ENCODE measurements at regions not wholly inside any gene's neighbourhood (a gene's known extent, or its start where the extent isn't known, plus 50 kb on each side); places are given as distances from the start of the nearest gene placed in this dataset.
"Not testable (repeated sequence)": the region's sequence is repeated elsewhere in the genome, so short reads cannot be mapped to it uniquely, and the experiment has no call there.

DNA sequence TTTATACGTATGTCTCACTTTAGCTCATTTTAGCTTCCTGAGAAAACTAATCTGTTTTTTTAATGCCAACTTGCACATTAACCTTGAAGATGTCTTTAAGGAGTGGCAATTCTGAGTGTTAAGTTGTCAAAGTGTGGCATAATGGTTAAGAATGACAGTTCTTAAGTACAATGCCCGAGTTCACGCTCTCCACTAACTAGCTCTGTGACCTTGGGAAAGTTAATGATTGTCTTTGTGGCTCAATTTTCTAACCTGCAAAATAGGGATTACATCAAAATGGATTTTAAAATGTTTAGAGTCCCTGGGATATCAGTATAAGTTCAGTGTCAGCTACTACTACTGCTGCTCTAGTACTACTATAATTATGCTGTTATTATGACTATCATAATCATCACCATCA, 409.7 kb downstream of the SOCS6 start:
- DNase-seq (ENCODE audit: low read depth in 2 of 3, low spot score in 1 of 3) = no peak

- no peak for DNase-seq (ENCODE audit: low read depth in 2 of 3, low spot score in 1 of 3)
Observed at GRCh38 chr18:70693246-70693645, 404.4 kb downstream of the SOCS6 start.

- DNase-seq (ENCODE audit: low read depth in 2 of 3, low spot score in 1 of 3) = not testable (repeated sequence)
Observed at GRCh38 chr18:70689765-70690164, 400.9 kb downstream of the SOCS6 start.

DNA sequence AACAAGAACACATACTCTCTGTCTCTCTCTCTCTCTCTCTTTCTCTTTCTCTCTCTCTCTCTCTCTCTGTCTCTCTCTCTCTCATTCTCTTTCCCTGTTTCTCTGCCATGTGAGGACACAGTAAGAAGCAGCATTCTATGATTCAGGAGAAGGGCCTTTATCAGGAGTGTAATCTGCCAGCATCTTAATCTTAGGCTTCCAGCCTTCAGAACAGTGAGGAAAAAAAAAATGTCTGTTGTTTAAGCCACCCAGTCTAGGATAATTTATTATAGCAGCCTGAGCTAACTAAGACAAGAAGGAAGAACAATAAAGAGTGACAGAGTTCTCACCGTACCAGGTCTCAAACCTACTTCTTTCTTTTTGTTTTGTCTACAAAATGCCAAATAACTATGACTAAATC, 399.4 kb downstream of the SOCS6 start:
- DNase-seq (ENCODE audit: low read depth in 2 of 3, low spot score in 1 of 3) = no peak

GRCh38 chr18:70684821-70685220, 396.0 kb downstream of the SOCS6 start:
- no peak for DNase-seq (ENCODE audit: low read depth in 2 of 3, low spot score in 1 of 3)

GRCh38 chr18:70683263-70683662, 394.4 kb downstream of the SOCS6 start:
- no peak for DNase-seq (ENCODE audit: low read depth in 2 of 3, low spot score in 1 of 3)

- no peak for DNase-seq (ENCODE audit: low read depth in 2 of 3, low spot score in 1 of 3)
Observed at GRCh38 chr18:70674896-70675295, 386.1 kb downstream of the SOCS6 start.

GRCh38 chr18:70673831-70674230, 385.0 kb downstream of the SOCS6 start:
- DNase-seq (ENCODE audit: low read depth in 2 of 3, low spot score in 1 of 3) = no peak

DNA sequence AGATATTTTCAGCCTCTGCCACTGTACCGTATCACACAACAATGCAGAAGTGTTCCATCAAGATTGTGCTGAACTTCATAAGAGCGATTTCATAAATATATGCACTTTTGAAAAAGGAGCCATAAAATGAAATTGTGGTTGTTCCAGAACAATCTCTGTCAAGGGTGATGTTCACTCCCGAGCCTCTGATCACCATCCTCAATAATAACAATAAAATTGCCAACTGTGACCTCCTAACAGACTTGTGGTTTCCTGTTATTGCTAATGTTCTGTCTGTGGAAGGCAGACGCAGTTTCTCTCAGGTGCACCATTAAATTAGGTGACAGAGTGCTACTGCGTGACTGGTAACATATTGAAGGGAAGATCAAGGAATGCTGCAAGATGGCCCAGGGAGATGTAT, 383.7 kb downstream of the SOCS6 start:
- no peak for DNase-seq (ENCODE audit: low read depth in 2 of 3, low spot score in 1 of 3)

DNA sequence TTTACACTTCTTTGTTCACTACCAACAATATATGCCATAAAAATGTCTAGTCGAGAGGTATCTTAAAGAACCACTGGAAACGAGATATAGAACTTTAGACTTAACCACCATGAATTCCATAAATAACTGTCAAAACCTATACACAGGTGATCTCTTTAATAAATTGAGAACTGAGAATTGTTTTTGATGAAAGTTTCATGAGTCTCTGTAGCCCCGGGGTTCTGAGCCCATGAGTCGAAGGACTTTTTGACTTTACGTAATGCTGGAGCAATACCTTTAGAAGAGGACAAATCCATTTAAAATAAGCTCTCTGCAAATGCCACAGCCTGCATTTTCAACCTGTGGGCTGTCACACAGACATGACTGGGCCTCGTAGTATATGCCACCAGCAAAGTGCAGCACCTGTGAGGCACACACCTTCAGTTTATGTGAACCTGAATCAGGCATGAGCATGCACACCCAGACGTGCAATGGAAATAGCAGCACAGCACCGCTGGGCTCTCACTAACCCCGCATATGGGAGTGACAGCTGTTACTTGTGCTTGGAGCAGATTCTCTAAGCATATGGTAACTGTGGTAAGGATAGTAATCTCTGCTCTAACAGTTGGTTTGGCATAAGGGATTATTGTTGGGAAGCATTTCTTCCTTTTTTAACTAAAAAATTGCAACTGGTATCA, 383.2 kb downstream of the SOCS6 start:
- no peak for DNase-seq (ENCODE audit: low read depth in 2 of 3, low spot score in 1 of 3)

DNA sequence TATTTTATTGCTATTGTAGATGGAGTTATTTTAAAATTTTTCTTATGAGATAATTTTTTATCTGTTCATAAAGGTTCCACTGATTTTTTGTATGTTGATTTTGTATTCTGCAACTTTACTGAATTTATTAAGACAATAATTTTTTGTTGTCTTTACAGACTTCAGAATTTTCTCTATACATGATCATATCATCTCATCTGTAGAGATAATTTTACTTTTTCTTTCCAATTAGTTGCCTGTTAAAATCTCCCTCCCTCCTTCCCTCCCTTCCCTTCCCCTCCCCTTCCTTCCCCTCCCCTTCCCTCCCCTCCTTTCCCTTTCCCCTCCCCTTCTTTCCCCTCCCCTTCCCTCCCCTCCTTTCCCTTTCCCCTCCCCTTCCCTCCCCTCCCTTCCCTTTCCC, 378.1 kb downstream of the SOCS6 start:
- no peak for DNase-seq (ENCODE audit: low read depth in 2 of 3, low spot score in 1 of 3)

- no peak for DNase-seq (ENCODE audit: low read depth in 2 of 3, low spot score in 1 of 3)
Observed at GRCh38 chr18:70663141-70663540, 374.3 kb downstream of the SOCS6 start.

DNA sequence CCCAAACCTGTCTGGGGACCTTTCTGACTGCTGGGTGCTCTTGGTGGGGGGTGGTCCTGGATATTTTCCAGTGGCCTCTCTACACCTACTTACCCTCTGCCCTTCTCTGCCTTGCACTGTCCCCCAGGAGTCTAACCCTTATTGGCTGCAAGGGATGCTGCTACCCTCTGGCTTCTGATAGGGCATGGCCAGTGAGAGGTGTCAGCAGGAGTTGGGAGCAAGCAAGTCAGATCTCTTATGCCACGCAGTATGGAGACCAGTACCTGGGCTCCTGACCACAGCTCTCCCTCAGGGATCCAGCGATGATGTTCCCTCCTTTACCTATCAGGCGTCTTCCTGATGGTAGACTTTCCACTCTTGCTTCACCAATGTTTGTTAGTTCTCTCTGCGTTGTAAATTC, 373.7 kb downstream of the SOCS6 start:
- no peak for DNase-seq (ENCODE audit: low read depth in 2 of 3, low spot score in 1 of 3)

GRCh38 chr18:70659036-70659925, 370.4 kb downstream of the SOCS6 start:
- peak in 1 of 3 donors; percentile 12 for DNase-seq (ENCODE audit: low read depth in 2 of 3, low spot score in 1 of 3)

DNA sequence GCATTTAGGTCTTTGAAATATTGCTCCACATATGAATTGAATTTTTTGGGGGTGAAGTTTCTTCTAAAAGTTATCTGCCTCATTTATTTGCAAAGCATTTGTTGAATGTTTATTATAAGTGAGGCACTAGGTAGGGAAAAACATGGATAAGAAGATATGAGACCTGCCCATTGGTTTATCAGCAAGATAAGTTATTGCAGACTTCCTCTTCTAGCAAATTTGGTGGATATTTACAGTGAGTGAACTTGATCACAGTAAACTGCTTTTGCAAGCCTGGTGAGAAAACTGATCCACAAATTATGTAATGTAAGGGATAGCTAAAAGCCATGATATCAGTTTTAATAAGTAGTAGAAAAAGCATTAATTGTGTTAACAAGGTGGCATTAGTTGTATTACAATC, 364.8 kb downstream of the SOCS6 start:
- no peak for DNase-seq (ENCODE audit: low read depth in 2 of 3, low spot score in 1 of 3)

- no peak for DNase-seq (ENCODE audit: low read depth in 2 of 3, low spot score in 1 of 3)
Observed at GRCh38 chr18:70650878-70651277, 362.0 kb downstream of the SOCS6 start.

GRCh38 chr18:70649683-70650082, 360.8 kb downstream of the SOCS6 start:
- no peak for DNase-seq (ENCODE audit: low read depth in 2 of 3, low spot score in 1 of 3)

DNA sequence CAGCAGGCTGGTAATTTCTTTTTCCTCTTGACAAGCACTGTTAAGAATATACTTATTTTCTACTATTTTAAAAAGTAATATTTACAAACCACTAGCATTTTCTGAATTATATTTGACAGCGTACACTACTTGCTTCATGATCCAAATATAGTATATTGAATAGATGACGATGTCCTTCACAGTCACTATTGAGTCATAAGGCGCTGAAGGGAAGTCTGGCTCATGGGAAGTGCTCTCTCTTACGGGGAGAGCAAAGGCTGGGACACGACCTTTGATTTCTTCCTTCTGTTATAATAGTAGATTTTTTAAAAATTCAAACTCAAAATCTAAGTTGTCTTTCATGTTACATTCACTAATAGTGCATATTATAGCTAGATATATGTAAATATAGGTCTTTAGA, 357.1 kb downstream of the SOCS6 start:
- no peak for DNase-seq (ENCODE audit: low read depth in 2 of 3, low spot score in 1 of 3)

GRCh38 chr18:70643812-70644211, 355.0 kb downstream of the SOCS6 start:
- DNase-seq (ENCODE audit: low read depth in 2 of 3, low spot score in 1 of 3) = no peak

GRCh38 chr18:70641156-70641775, 352.4 kb downstream of the SOCS6 start:
- DNase-seq (ENCODE audit: low read depth in 2 of 3, low spot score in 1 of 3) = no peak

GRCh38 chr18:70640336-70640887, 351.6 kb downstream of the SOCS6 start:
- DNase-seq (ENCODE audit: low read depth in 2 of 3, low spot score in 1 of 3) = no peak

DNA sequence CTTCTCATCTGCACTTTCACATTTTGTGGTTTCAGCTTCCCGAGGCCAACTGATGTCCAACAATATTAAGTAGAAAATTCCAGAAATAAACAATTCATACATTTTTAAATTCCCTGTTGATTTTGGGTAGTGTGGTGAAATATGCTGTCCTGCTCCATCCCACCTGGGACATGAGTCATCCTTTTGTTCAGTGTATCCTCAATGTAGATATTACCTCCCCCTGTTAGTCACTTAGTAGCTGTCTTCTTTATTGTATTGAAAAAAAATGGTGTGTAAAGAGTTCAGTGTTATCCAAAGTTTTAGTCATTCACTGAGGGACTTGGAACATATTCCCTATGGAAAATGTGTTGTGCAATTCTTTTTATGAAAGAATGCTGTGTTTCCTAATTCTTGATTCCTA, 348.1 kb downstream of the SOCS6 start:
- DNase-seq (ENCODE audit: low read depth in 2 of 3, low spot score in 1 of 3) = no peak
